Loucy (cell line): ENCODE measurements at regions not wholly inside any gene's neighbourhood (a gene's known extent, or its start where the extent isn't known, plus 50 kb on each side); places are given as distances from the start of the nearest gene placed in this dataset.

Experiments used
- H2AFZ ChIP-seq: fragments of 200-600 bp; sonication (generic); 2 replicates; pipeline ENCODE4 v1.6.0; 2016; ENCODE audit warnings: antibody characterized with exemption, mild to moderate bottlenecking, low read length, moderate library complexity
- H3F3A ChIP-seq: fragments of 200-600 bp; 2 replicates; pipeline ENCODE4 v1.6.0; 2016; ENCODE audit warnings: antibody characterized with exemption, low read depth, mild to moderate bottlenecking
- H3K27me3 ChIP-seq: fragments of 200-600 bp; sonication (generic); 2 replicates; pipeline ENCODE4 v1.6.1; 2014; ENCODE audit warnings: low read length, mild to moderate bottlenecking; ENCODE audit not compliant: insufficient read depth, poor library complexity, severe bottlenecking
- H3K36me3 ChIP-seq: fragments of 200-600 bp; sonication (generic); 2 replicates; pipeline ENCODE4 v1.6.1; 2016; ENCODE audit warnings: low read length; ENCODE audit not compliant: insufficient read depth
- H3K4me1 ChIP-seq: fragments of 200-600 bp; sonication (generic); 2 replicates; pipeline ENCODE4 v1.5.1; 2014; ENCODE audit warnings: low read length, mild to moderate bottlenecking; ENCODE audit not compliant: insufficient read depth, poor library complexity, severe bottlenecking
- H3K4me2 ChIP-seq: fragments of 200-600 bp; sonication (generic); 2 replicates; pipeline ENCODE4 v1.6.0; 2014; ENCODE audit warnings: antibody characterized with exemption, low read length, low read depth, mild to moderate bottlenecking; ENCODE audit not compliant: poor library complexity, severe bottlenecking
- H3K4me3 ChIP-seq: fragments of 200-600 bp; sonication (generic); 2 replicates; pipeline ENCODE4 v1.5.1; 2014; ENCODE audit warnings: low read length, mild to moderate bottlenecking, mixed read lengths; ENCODE audit not compliant: poor library complexity, severe bottlenecking
- H3K79me2 ChIP-seq: fragments of 200-600 bp; sonication (generic); 2 replicates; pipeline ENCODE4 v1.6.1; 2014; ENCODE audit warnings: low read length; ENCODE audit not compliant: insufficient read depth
- H3K9ac ChIP-seq: fragments of 200-600 bp; sonication (generic); 2 replicates; pipeline ENCODE4 v1.6.0; 2014; ENCODE audit warnings: mild to moderate bottlenecking, low read depth, low read length, moderate library complexity; ENCODE audit not compliant: poor library complexity, severe bottlenecking
- H3K9me2 ChIP-seq: fragments of 200-600 bp; sonication (generic); replicated peaks from 2 replicates; pipeline ENCODE4 v1.6.1; 2016; ENCODE audit warnings: low read depth, low read length, mixed read lengths
- H3K9me3 ChIP-seq: fragments of 200-600 bp; sonication (generic); 2 replicates; pipeline ENCODE4 v1.6.1; 2014; ENCODE audit warnings: mild to moderate bottlenecking, antibody characterized with exemption, low read length, low read depth; ENCODE audit not compliant: insufficient read depth
- H4K20me1 ChIP-seq: fragments of 200-600 bp; sonication (generic); 2 replicates; pipeline ENCODE4 v1.6.0; 2014; ENCODE audit warnings: antibody characterized with exemption, low read length, mild to moderate bottlenecking; ENCODE audit not compliant: insufficient read depth, poor library complexity, severe bottlenecking
- CTCF ChIP-seq: fragments of 200-600 bp; sonication (generic); conservative IDR thresholded peaks from 2 replicates; pipeline ENCODE4 v1.5.1; 2014; ENCODE audit warnings: mild to moderate bottlenecking, antibody characterized with exemption, low read length
- EZH2phosphoT487 ChIP-seq: fragments of 200-600 bp; IDR thresholded peaks from 2 replicates; pipeline ENCODE4 v1.6.1; 2018; ENCODE audit warnings: antibody characterized with exemption, mild to moderate bottlenecking, moderate library complexity, borderline replicate concordance

- no peaks in the 10 kb centered on the region for H3K4me1 ChIP-seq
- no peak for TF ChIP-seq EZH2phosphoT487
- TF ChIP-seq CTCF, result no peak
- no peaks in the 10 kb centered on the region for H3K27me3 ChIP-seq
- H3K4me3 ChIP-seq, result no peak overlapping the region
- H3K4me2 ChIP-seq, result no peak overlapping the region
- no peaks in the 10 kb centered on the region for H3K9me2 ChIP-seq
- no peaks in the 10 kb centered on the region for H3K79me2 ChIP-seq
- H3K9ac ChIP-seq, result no peak overlapping the region
- no peaks in the 10 kb centered on the region for H3K9me3 ChIP-seq
- H3F3A ChIP-seq, result no peaks in the 10 kb centered on the region
- H4K20me1 ChIP-seq, result no peaks in the 10 kb centered on the region
- no peaks in the 10 kb centered on the region for H3K36me3 ChIP-seq
- no peak overlapping the region for H2AFZ ChIP-seq
Observed at GRCh38 chr11:112558691-112559090, 298.0 kb upstream of the PLET1 start.

DNA sequence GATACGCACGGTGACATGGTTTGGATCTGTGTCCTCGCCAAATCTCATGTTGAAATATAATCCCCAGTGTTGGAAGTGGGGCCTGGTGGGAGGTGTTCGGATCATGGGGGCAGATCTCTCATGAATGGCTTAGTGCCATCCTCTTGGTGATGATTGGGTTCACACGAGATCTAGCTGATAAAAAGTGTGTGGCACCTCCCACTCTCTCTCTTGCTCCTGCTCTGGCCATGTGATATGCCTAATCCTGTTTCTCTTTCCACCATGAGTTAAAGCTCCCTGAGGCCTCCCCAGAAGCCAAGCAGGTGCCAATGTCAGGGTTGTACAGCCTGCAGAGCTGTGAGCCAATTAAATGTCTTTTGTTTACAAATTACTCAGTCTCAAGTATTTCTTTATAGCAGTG lies 303.1 kb upstream of the PLET1 start:
- H3K9me2 ChIP-seq, result no peaks in the 10 kb centered on the region
- H3K9ac ChIP-seq, result no peak overlapping the region
- H3K27me3 ChIP-seq, result no peaks in the 10 kb centered on the region

GRCh38 chr11:112564228-112564955 lies 303.7 kb upstream of the PLET1 start:
- H3K9me3 ChIP-seq, result no peaks in the 10 kb centered on the region
- no peak overlapping the region for H3K4me3 ChIP-seq
- no peaks in the 10 kb centered on the region for H3K27me3 ChIP-seq
- H3K79me2 ChIP-seq, result no peaks in the 10 kb centered on the region
- H3K9ac ChIP-seq, result no peak overlapping the region
- TF ChIP-seq CTCF (no peak), EZH2phosphoT487 (no peak)
- no peaks in the 10 kb centered on the region for H3F3A ChIP-seq
- H3K4me2 ChIP-seq, result no peak overlapping the region
- H3K9me2 ChIP-seq, result no peaks in the 10 kb centered on the region
- no peaks in the 10 kb centered on the region for H3K4me1 ChIP-seq
- H3K36me3 ChIP-seq, result no peaks in the 10 kb centered on the region
- no peaks in the 10 kb centered on the region for H4K20me1 ChIP-seq
- no peak overlapping the region for H2AFZ ChIP-seq

More for the DNA sequence above, 303.1 kb upstream of the PLET1 start:
- no peaks in the 10 kb centered on the region for H4K20me1 ChIP-seq
- H3K4me3 ChIP-seq, result no peak overlapping the region
- H3K36me3 ChIP-seq, result no peaks in the 10 kb centered on the region
- no peaks in the 10 kb centered on the region for H3F3A ChIP-seq
- no peaks in the 10 kb centered on the region for H3K79me2 ChIP-seq
- no peak overlapping the region for H3K4me2 ChIP-seq
- H3K4me1 ChIP-seq, result no peaks in the 10 kb centered on the region
- H2AFZ ChIP-seq, result no peak overlapping the region
- TF ChIP-seq EZH2phosphoT487, result no peak
- TF ChIP-seq CTCF, result no peak
- H3K9me3 ChIP-seq, result no peaks in the 10 kb centered on the region
